ENCODE measurements at regions not wholly inside any gene's neighbourhood (a gene's known extent, or its start where the extent isn't known, plus 50 kb on each side); places are given as distances from the start of the nearest gene placed in this dataset.

GRCh38 chr3:22777834-22778233 is 425.3 kb upstream of the UBE2E2 start:
- TF ChIP-seq POLR2A (IDR thresholded peaks at IDR 0.05; ENCODE audit: low read depth, low read length) (no peak), POLR2AphosphoS5 (IDR thresholded peaks at IDR 0.05; ENCODE audit: low read depth, low read length) (no peak), PAX5 (IDR thresholded peaks at IDR 0.05; ENCODE audit: insufficient read depth, low read length, severe bottlenecking) (no peak), TAF1 (IDR thresholded peaks at IDR 0.05; ENCODE audit: low read depth, low read length) (no peak)

Measured in GM12891 (cell line).